Chondrocyte (in vitro differentiated cells): ENCODE measurements at regions not wholly inside any gene's neighbourhood (a gene's known extent, or its start where the extent isn't known, plus 50 kb on each side); places are given as distances from the start of the nearest gene placed in this dataset.
A peak's percentile ranks its signal among the peaks of the same experiment; 100 is the strongest.

Experiments used
- DNase-seq: peaks from one replicate; pipeline ENCODE4 v3.0.0; 2021; ENCODE audit warnings: mixed read lengths, low spot score
- H3K27ac Mint-ChIP-seq: one replicate; pipeline ENCODE4 v1.8.0; 2021; ENCODE audit warnings: mild to moderate bottlenecking, moderate library complexity, mixed read lengths; ENCODE audit not compliant: unreplicated experiment
- H3K27me3 Mint-ChIP-seq: 2 replicates; pipeline ENCODE4 v1.8.0; 2021; ENCODE audit warnings: low read depth, mixed read lengths
- H3K36me3 Mint-ChIP-seq: 2 replicates; pipeline ENCODE4 v1.8.0; 2021; ENCODE audit warnings: low read depth, mixed read lengths
- H3K4me1 Mint-ChIP-seq: 2 replicates; pipeline ENCODE4 v1.8.0; 2021; ENCODE audit warnings: low read depth, mild to moderate bottlenecking, mixed read lengths
- H3K4me3 Mint-ChIP-seq: one replicate; pipeline ENCODE4 v1.8.0; 2021; ENCODE audit warnings: mild to moderate bottlenecking, moderate library complexity, mixed read lengths; ENCODE audit not compliant: unreplicated experiment
- H3K9me3 Mint-ChIP-seq: 2 replicates; pipeline ENCODE4 v1.8.0; 2021; ENCODE audit warnings: low read depth, mixed read lengths
- TF ChIP-seq, protein P1 (sequence below): fragments of 200-600 bp; sonication (generic); IDR thresholded peaks from 2 replicates; pipeline ENCODE4 v1.5.0; 2021; ENCODE audit warnings: antibody characterized with exemption, mild to moderate bottlenecking, moderate library complexity

DNA sequence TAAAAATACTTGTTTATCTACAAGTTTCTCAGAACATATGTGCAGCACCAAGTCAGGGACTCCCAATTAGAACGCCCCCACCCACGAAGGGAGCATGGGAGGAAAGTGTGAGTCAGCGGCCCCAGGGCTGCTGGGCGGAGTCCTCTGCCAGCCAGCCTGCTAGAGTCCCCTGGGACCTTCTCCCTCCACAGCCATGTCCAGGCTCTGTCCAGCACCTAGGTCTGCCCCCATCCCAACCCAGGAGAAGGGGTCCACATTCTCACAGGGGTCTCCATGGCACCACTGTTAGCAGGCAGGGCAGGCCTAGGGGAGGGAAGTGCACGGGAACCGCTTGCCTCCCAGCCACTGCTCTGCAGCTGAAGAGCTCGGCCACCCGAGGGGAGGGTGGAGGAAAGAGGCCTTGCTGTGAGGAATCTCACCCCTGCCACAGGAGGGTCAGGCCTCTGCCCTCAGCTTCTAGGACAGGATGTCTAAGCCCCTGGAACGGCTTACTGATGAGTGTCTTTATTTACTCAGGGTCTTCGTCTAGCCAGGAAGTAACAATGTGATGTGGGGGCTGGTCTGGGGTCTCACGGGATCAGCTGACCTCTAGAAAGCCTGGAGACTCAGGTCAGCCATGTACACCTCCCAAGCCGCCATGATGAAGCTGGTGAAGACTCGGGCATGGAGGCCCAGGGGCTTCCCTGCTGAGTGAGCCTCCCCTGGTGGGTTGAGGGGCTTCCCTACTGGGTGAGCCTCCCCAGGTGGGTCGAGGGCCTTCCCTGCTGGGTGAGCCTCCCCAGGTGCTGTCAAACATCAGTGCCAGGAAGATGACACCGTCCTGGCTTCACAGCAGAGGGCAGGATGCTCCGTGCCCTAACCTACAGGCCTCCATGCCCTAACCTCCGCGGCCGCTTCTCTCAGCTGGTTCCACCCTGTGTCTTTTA, 190.3 kb downstream of the RBFOX3 start:
- no peak for DNase-seq
- no peak overlapping the region for H3K4me3 Mint-ChIP-seq
- no peaks in the 10 kb centered on the region for H3K36me3 Mint-ChIP-seq
- H3K9me3 Mint-ChIP-seq = no peaks in the 10 kb centered on the region
- TF ChIP-seq, protein P1, sequence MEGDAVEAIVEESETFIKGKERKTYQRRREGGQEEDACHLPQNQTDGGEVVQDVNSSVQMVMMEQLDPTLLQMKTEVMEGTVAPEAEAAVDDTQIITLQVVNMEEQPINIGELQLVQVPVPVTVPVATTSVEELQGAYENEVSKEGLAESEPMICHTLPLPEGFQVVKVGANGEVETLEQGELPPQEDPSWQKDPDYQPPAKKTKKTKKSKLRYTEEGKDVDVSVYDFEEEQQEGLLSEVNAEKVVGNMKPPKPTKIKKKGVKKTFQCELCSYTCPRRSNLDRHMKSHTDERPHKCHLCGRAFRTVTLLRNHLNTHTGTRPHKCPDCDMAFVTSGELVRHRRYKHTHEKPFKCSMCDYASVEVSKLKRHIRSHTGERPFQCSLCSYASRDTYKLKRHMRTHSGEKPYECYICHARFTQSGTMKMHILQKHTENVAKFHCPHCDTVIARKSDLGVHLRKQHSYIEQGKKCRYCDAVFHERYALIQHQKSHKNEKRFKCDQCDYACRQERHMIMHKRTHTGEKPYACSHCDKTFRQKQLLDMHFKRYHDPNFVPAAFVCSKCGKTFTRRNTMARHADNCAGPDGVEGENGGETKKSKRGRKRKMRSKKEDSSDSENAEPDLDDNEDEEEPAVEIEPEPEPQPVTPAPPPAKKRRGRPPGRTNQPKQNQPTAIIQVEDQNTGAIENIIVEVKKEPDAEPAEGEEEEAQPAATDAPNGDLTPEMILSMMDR = no peak
- peak overlapping the region; percentile 65 for H3K27ac Mint-ChIP-seq
- peaks cover 18% of the 10 kb centered on the region for H3K27me3 Mint-ChIP-seq
- peaks cover 26% of the 10 kb centered on the region for H3K4me1 Mint-ChIP-seq

DNA sequence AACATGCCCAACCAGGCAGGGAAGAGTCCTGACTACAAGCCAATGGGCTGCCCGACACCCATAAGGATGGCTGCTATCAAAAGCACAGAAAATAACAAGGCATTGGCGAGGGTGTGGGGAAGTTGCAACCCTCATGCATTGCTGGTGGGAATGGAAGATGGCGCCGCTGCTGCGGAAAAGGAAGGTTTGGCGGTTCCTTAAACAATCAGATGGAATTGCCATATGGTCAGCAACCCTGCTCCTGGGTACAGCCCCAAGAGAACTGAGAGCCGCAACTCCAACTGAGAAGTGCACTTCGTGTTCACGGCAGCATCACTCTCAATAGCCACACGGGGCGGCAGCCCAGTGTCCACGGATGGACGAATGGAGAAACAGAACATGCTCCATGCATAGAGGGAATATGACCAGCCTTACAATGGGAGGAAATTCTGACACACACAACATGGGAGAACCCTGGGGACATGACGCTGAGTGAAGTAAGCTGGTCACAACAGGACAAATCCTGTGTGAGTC, 193.3 kb downstream of the RBFOX3 start:
- H3K27ac Mint-ChIP-seq = no peak overlapping the region
- H3K9me3 Mint-ChIP-seq = no peaks in the 10 kb centered on the region
- peaks cover 22% of the 10 kb centered on the region for H3K27me3 Mint-ChIP-seq
- no peak overlapping the region for H3K4me3 Mint-ChIP-seq
- no peaks in the 10 kb centered on the region for H3K36me3 Mint-ChIP-seq
- peaks cover 19% of the 10 kb centered on the region for H3K4me1 Mint-ChIP-seq
- TF ChIP-seq, protein P1 = no peak
- no peak for DNase-seq

DNA sequence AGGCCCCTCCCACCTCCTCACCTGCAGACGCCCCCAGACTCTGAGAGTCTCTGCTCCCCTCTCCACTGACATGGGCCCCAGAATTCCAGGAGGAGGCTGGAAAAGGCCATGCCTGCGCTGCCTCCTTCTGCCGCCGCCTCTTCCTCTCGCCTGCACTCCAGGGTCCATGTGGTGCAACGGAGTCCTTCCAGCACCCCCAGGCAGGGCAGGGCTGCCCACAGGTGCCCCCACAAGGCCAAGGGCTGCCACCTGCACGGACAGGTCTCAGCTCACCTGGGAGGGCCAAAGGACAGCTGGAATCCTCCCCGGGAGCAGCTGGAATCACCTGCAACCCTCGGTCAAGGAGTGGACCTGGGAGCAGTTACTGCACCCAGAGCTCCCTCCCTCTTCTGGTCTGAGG, 194.9 kb downstream of the RBFOX3 start:
- H3K4me3 Mint-ChIP-seq = no peak overlapping the region
- H3K27ac Mint-ChIP-seq = no peak overlapping the region
- peaks cover 22% of the 10 kb centered on the region for H3K27me3 Mint-ChIP-seq
- H3K4me1 Mint-ChIP-seq = peaks cover 17% of the 10 kb centered on the region
- no peak for DNase-seq
- no peaks in the 10 kb centered on the region for H3K9me3 Mint-ChIP-seq
- TF ChIP-seq, protein P1 = no peak
- no peaks in the 10 kb centered on the region for H3K36me3 Mint-ChIP-seq

DNA sequence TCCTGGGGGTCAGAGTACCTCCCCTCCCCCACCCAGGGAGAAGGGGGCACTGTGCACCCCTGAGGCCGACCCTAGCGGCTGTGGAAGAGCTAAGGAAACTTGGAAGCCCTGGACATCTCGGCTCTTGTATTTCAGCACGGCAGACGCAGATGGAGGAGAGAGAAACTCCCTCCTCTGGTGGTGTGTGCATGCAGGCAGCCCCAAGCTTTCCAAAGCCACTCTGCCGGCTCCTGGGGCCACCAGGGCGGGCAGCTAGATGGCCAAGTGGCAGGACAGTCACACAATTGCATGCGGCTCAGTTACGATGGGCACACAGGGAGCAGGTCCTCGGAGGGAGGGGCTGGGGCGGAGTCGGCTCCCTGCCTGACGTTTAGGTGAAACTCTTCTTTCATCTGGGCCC, 195.5 kb downstream of the RBFOX3 start:
- TF ChIP-seq, protein P1 = no peak
- H3K4me1 Mint-ChIP-seq = peaks cover 11% of the 10 kb centered on the region
- H3K4me3 Mint-ChIP-seq = no peak overlapping the region
- H3K9me3 Mint-ChIP-seq = no peaks in the 10 kb centered on the region
- no peaks in the 10 kb centered on the region for H3K36me3 Mint-ChIP-seq
- DNase-seq = no peak
- H3K27ac Mint-ChIP-seq = no peak overlapping the region
- H3K27me3 Mint-ChIP-seq = peaks cover 23% of the 10 kb centered on the region

DNA sequence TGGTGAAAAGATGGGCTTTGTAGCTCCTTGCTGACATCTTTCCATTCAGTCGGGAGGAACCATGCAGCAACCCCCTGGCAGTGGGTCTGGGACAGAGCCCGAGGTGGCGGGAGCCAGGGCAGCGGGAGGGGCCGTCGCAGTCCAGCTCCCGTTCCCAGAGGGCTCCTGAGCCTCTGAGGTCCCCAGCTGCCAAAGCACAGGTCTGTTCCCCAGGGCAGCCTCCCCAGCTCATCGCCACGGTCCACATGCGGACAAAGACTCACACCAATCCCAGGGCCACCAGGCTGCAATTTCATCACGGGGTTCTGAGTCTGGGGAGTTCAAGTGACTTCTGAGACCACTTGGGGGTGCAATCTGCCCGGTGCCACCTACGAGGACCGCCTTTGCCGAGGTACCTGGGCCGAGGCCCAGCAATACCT, 196.0 kb downstream of the RBFOX3 start:
- H3K27ac Mint-ChIP-seq = no peak overlapping the region
- DNase-seq = no peak
- H3K4me1 Mint-ChIP-seq = peaks cover 7% of the 10 kb centered on the region
- H3K9me3 Mint-ChIP-seq = no peaks in the 10 kb centered on the region
- TF ChIP-seq, protein P1 = no peak
- no peak overlapping the region for H3K4me3 Mint-ChIP-seq
- peaks cover 28% of the 10 kb centered on the region for H3K27me3 Mint-ChIP-seq
- no peaks in the 10 kb centered on the region for H3K36me3 Mint-ChIP-seq
